C4-2B (cell line): ENCODE measurements at regions not wholly inside any gene's neighbourhood (a gene's known extent, or its start where the extent isn't known, plus 50 kb on each side); places are given as distances from the start of the nearest gene placed in this dataset.

Experiments used
- ZFX ChIP-seq: fragments of 450-650 bp; IDR thresholded peaks from 2 replicates; pipeline ENCODE4 v1.6.1; 2017
- TF ChIP-seq, protein P1 (sequence below): fragments of 450-650 bp; conservative IDR thresholded peaks from 2 replicates; pipeline ENCODE4 v1.5.1; 2017; ENCODE audit warnings: mild to moderate bottlenecking

DNA sequence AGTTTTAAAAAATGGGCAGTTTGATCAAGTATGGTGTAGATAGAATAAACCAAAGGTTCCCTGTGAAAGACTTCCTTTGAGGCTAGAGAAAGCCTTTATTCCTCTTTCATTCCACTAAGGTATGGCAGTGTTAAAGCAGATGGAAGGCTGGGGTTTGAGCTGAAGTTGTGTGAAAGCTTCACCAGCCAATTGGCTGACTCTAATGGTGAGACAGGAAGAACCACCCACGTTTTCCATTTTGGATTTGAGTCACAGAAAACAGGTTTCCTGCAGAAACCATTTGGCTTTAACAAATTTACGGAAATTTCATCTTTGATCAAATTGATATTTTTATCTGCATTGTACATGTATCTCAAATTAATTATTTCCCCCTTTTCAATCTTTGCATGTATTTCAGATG, 455.0 kb downstream of the PCNX1 start:
- TF ChIP-seq, protein P1, sequence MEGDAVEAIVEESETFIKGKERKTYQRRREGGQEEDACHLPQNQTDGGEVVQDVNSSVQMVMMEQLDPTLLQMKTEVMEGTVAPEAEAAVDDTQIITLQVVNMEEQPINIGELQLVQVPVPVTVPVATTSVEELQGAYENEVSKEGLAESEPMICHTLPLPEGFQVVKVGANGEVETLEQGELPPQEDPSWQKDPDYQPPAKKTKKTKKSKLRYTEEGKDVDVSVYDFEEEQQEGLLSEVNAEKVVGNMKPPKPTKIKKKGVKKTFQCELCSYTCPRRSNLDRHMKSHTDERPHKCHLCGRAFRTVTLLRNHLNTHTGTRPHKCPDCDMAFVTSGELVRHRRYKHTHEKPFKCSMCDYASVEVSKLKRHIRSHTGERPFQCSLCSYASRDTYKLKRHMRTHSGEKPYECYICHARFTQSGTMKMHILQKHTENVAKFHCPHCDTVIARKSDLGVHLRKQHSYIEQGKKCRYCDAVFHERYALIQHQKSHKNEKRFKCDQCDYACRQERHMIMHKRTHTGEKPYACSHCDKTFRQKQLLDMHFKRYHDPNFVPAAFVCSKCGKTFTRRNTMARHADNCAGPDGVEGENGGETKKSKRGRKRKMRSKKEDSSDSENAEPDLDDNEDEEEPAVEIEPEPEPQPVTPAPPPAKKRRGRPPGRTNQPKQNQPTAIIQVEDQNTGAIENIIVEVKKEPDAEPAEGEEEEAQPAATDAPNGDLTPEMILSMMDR, result no peak
- TF ChIP-seq ZFX, result no peak
